KOPT-K1 (cell line): ENCODE measurements at regions not wholly inside any gene's neighbourhood (a gene's known extent, or its start where the extent isn't known, plus 50 kb on each side); places are given as distances from the start of the nearest gene placed in this dataset.

Source experiments
- H3K27ac ChIP-seq: fragments of 200-600 bp; sonication (generic); 2 replicates; pipeline ENCODE4 v1.5.1; 2016; ENCODE audit warnings: antibody characterized with exemption, mild to moderate bottlenecking, low read depth, low read length; ENCODE audit not compliant: poor library complexity, severe bottlenecking
- H3K36me3 ChIP-seq: fragments of 200-600 bp; sonication (generic); 2 replicates; pipeline ENCODE4 v1.5.1; 2017; ENCODE audit warnings: antibody characterized with exemption, mild to moderate bottlenecking, low read length, moderate library complexity; ENCODE audit not compliant: insufficient read depth
- H3K9me3 ChIP-seq: fragments of 200-600 bp; sonication (generic); 2 replicates; pipeline ENCODE4 v1.5.1; 2017; ENCODE audit warnings: antibody characterized with exemption, low read length, mild to moderate bottlenecking; ENCODE audit not compliant: insufficient read depth, poor library complexity, severe bottlenecking

DNA sequence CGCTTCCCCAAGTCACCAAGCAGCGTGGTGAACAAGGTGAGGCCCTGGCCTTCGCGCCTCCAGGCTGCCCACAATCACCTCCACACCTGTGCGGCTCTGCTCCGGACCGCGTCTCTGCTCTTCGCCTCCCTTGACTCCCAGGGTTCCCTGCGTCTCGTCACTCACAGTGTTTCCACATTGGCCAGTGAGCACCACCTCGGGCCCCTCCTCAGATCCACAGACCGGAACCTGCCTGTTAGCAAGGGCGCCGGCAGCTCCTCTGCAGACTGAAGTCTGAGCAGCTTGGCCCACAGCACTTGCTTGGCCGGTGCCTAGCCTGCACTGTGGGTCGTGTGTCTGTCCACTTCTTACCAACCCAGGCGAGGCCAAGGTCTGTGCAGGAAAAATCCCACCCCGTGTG is 155.3 kb upstream of the ALKAL2 start:
- Histone ChIP-seq H3K9me3 (no peaks in the 10 kb centered on the region), H3K27ac (no peak overlapping the region), H3K36me3 (no peaks in the 10 kb centered on the region)

DNA sequence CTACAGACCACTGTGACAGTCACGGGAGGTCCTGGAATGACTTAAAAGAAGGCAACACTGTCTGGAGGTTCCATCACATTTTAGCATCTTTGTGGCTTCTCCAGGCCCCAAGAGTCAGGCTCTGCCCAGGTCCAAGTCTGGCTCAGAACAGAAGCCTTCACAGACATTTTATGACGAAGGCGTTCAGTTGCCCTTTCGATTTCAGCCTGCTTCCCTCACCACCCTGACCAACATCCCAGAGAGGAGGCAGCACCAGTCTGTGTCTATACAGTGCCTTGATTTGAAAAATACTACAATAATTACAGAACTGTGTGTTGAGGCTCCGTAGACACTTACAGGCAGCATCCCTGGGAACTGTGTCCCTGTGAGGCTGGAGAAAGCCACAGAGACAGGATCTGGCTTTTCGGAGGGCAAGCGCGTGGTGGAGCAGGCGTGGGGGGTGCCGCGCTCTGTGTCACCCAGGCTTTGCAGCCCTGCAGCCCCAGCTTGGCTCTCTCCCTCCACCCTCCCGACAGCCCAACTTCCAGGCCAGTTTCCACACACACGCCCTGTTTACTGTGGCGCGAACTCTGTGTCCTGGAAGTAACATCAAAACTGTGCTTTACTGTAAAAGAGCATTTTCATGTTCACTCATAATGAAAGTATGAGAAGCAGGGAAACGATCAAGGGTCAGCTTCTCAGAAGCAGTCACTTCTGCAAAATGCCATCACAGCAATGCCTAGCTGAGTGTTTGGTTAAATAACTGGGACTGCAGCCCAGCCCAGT is 153.5 kb upstream of the ALKAL2 start:
- no peak overlapping the region for H3K27ac ChIP-seq
- H3K9me3 ChIP-seq, result no peaks in the 10 kb centered on the region
- no peaks in the 10 kb centered on the region for H3K36me3 ChIP-seq

DNA sequence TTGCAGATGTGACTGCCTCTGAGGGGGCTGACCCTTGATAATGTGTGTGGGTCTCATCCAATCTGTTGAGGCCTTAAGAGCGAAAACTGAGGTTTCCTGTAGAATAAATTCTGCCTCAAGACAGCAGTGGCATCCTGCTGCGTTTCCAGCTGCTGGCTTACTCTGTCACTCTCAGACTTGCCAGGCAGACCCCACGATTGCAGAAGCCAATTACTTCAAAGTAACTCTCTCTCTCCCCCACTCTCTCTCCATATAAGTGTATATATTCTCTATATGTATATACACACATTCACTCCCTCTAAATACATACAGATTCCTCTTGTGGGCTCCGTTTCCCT is 152.5 kb upstream of the ALKAL2 start:
- Histone ChIP-seq H3K27ac (no peak overlapping the region), H3K36me3 (no peaks in the 10 kb centered on the region), H3K9me3 (no peaks in the 10 kb centered on the region)

DNA sequence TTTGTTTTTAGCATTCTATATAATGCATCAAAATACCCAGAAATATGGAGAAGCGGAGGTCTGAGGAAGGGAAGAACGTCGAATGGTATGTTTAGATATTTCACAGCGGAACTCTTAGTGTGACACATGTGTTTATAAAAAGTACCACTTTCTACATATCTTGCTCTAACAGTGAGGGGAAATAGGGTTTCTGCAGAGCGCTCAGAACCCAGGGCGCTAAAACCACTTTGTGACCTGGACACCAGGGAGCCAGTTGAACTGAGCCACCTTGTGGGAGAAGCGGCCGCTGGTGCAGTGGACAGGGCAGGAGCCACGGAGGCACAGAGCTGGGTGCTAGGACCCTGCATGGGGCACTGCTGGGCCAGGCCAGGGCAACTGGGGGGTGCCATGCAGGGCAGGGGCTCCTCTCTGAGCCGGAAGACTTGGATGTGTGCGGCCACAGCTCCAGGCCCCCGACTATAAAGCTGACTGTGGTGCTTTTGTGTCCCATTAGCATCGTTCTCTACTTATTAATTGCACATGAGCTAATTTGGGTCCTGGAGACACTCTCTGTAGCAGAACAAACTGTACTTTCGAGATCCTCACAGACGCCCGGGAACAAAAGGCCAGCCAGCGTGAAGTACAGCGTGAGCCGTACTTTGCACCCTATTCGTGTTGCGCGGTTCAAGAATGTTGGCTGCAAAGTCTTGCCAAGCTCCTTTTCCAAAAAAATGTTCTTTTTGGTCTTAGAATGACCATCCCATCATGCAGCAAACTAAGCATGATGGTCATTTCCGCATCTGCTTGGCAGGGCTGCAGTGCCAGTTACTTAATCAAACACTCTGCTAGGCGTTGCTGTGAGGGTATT is 151.9 kb upstream of the ALKAL2 start:
- no peaks in the 10 kb centered on the region for H3K36me3 ChIP-seq
- H3K27ac ChIP-seq, result no peak overlapping the region
- H3K9me3 ChIP-seq, result no peaks in the 10 kb centered on the region

DNA sequence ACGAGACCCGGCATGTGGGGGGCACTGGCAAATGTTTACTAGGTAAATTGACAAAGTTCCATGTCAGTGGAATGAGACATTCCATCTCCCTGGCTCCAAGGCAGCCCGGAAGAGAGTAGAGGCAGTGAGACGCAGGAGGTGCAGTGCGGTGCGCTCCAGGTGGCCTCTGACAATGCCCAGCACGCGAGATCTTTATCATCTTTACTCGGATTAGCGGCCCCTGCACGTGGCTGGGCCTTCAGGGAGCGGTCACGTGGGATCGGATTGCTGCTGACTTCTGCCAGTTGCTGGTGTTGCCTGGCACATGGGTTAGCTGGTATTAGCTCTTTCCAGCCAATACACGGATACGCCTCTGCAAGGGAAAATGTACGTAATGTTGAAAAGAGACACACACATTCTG is 151.2 kb upstream of the ALKAL2 start:
- H3K27ac ChIP-seq, result no peak overlapping the region
- no peaks in the 10 kb centered on the region for H3K36me3 ChIP-seq
- no peaks in the 10 kb centered on the region for H3K9me3 ChIP-seq

DNA sequence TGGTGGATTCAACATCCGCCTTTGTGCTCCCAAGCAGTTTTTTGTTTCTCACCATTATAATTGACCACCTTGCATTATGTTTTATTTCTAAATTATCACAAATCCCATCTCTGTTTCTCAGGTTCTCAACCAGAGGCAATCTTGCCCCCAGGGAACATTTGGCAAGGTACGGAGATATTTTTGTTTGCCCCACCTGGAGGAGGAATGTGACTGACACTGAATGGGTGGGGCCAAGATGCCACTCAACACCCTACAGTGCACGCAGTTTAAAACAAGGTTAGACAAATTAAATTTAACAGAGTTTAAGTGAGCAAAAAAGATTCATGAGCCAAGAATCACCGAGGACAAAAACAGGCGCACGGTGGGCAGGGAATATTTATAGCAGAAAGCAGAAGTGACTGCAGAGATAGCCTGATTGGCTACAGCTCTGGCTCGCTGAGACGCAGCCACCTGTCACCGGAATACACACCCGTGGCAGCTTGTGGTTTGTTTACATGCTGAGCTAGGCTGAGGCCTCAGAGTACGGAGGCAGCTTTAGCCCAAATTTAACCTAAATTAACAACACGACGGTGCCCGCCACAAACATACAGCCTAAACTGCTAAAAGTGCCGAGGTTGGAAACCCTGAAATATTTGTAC is 150.0 kb upstream of the ALKAL2 start:
- Histone ChIP-seq H3K36me3 (no peaks in the 10 kb centered on the region), H3K27ac (peak overlapping the region; percentile 24), H3K9me3 (no peaks in the 10 kb centered on the region)

DNA sequence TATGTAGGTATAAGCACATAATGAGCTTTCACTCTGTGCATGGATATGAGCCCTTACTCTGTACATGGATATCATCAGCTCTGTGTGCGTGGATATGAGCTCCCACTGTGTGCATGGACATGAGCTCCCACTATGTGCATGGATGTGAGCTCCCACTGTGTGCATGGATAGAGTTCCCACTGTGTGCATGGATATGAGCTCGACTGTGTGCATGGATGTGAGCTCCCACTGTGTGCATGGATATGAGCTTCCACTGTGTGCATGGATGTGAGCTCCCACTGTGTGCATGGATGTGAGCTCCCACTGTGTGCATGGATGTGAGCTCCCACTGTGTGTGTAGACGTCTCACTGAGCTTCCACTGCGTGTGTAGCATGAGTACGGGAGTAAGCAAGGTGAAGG is 149.3 kb upstream of the ALKAL2 start:
- no peaks in the 10 kb centered on the region for H3K36me3 ChIP-seq
- no peak overlapping the region for H3K27ac ChIP-seq
- H3K9me3 ChIP-seq, result no peaks in the 10 kb centered on the region

DNA sequence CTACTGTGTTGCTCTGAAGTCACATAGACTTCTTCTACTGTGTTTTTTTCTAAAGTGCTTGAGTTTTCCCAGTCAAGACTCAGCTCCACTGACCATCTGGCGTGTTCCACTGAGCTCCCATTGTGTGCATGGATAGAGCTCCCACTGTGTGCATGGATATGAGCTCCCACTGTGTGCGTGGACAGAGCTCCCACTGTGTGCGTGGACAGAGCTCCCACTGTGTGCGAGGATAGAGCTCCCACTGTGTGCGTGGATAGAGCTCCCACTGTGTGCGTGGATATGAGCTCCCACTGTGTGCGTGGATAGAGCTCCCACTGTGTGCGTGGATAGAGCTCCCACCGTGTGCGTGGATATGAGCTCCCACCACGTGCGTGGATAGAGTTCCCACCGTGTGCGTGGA is 148.3 kb upstream of the ALKAL2 start:
- Histone ChIP-seq H3K27ac (no peak overlapping the region), H3K36me3 (no peaks in the 10 kb centered on the region), H3K9me3 (no peaks in the 10 kb centered on the region)

DNA sequence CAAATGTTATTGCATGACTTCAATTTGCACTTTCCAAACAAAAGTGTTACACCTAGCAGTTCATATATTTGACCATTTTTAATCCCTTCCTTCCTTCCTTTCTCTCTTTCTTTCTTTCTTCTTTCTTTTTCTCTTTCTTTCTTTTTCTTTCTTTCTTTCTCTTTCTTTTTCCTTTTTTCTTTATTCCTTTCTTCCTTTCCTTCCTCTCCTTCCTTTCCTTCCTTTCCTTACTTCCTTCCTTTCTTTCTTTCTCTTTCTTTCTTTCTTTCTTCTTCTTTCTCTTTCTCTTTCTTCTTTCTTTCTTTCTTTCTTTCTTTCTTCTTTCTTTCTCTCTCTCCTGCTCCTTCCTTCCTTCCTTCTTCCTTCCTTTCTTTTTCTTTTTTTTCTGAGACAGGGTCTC is 146.7 kb upstream of the ALKAL2 start:
- Histone ChIP-seq H3K36me3 (no peaks in the 10 kb centered on the region), H3K9me3 (no peaks in the 10 kb centered on the region), H3K27ac (no peak overlapping the region)

DNA sequence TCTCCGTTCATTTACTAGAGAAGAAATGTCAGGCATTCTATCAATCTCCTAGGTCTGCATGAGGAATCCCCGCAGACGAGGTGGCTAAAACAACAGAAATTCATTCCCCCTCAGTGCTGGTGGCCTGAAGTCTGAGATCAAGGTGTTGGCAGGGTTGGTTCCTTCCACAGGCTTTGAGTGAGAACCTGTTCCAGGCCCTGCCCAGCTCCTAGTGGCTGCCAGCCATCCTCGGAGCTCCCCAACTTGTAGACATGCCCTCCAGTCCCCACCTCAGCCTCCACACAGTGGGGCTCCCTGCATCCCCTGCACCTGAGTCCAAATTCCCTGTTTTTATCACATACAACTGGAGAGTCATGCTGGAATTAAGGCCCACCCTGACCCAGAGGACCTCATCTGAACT is 145.3 kb upstream of the ALKAL2 start:
- no peaks in the 10 kb centered on the region for H3K36me3 ChIP-seq
- H3K9me3 ChIP-seq, result no peaks in the 10 kb centered on the region
- H3K27ac ChIP-seq, result no peak overlapping the region

DNA sequence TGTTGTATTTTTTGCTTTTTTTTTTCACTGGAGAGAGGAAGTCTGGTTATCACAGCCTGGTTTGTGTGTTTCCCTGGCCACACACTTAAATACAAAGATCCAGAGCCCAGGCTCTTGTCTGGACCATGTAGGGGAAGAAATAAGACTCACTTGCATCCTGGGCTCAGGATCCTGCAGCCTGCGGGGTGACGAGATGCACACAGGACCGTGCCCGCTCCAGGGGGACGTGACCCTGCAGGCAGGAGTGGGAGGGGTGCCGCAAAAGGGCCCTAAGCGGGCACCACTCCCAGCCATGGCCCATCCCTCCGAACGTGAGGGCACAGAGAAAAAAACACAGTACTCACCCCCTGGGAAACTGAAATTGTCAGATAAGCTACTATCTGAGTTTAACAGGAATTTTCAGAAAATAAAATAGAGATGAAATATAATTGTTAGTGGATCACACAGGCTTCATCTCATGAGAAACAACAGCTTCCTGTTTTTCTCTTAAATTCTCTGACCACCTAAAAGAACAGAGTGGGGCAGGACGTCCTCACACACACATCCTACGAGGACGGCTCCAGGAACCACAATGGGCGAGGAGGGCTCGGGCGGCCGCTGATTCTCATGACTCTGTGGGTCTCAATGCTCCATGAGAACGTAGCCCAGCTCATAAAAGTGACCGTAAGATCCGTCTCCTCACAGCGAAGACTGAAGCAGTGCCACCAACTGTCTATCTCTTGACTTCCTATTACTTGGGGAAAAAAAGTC is 142.6 kb upstream of the ALKAL2 start:
- Histone ChIP-seq H3K27ac (no peak overlapping the region), H3K9me3 (no peaks in the 10 kb centered on the region), H3K36me3 (no peaks in the 10 kb centered on the region)

DNA sequence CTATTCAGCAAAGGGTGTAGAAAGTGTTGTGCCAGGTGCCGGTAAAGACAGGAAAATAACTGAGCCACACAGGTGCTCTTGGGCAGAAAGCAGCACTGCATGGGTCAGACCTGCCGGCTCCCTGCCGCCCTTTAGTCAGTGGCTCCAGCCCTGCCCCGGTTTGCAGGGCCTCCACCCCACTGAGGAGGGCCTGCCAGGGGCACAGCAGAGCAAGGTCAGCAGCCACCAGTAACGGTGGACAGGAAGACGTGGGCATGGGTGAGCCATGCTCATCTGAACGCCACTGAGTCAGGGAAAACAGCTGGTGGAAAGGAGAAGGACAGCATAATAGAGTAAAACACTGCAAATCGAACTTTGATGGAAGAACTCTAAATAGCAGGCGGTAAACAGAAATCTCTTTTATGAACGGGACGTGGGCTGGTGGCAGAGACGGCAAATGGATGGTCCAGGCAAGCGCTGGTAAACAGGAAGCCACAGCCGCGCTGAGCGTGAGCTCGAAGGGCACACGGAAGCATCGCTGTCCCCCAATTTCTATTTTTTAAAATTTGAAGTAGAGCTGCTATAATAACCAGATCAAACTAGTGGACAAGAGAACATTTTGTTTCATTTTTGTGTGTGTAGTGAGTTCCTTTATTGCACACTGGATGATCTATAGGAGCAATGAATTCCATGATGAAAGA is 141.8 kb upstream of the ALKAL2 start:
- Histone ChIP-seq H3K27ac (no peak overlapping the region), H3K9me3 (no peaks in the 10 kb centered on the region), H3K36me3 (no peaks in the 10 kb centered on the region)

DNA sequence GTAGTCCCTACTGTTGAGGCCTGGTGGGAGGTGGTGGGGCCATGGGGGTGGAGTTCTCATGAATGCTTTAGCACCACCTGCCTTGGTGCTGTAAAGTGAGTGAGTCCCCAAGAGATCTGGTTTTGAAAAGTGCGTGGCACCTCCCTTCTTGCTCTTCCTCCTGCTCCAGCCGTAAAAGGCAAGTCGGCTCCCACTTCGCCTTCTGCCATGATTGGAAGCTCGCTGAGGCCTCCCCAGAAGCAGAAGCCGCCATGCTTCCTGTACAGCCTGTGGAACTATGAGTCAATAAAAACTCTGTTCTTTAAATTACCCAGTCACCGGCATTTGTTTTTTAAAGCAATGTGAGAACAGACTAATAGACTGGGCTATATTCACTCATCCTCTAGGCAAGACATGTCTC is 141.3 kb upstream of the ALKAL2 start:
- Histone ChIP-seq H3K9me3 (no peaks in the 10 kb centered on the region), H3K27ac (no peak overlapping the region), H3K36me3 (no peaks in the 10 kb centered on the region)

DNA sequence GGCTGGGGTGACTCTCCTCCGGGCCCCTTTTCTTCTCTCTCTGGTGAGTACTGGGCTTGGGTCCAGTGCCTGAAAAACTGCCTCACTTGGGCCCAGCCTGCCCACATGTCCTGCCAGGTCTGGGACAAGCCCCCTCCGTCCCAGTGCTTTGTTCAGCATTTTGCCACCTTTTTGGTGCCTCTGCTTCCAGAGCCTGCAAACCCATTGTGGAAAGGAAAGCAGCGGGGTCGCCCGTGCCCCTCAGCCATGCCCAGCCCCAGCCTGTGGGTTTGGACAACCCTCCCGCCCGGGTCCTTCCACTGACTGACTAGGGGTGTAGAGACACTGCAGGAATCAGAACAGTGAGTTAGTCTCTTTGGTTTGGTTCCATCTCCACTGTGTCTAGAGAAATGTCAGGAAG is 140.7 kb upstream of the ALKAL2 start:
- Histone ChIP-seq H3K9me3 (no peaks in the 10 kb centered on the region), H3K27ac (no peak overlapping the region), H3K36me3 (no peaks in the 10 kb centered on the region)
